ENCODE measurements at regions not wholly inside any gene's neighbourhood (a gene's known extent, or its start where the extent isn't known, plus 50 kb on each side); places are given as distances from the start of the nearest gene placed in this dataset.

GRCh38 chr7:136055266-136055665 is 78.1 kb upstream of the MTPN start:
- no peak for DNase-seq

- DNase-seq, result no peak
These were observed 76.7 kb upstream of the MTPN start for GRCh38 chr7:136053689-136054485.

- no peak for DNase-seq
These were observed 74.2 kb upstream of the MTPN start for GRCh38 chr7:136051203-136051928.

DNA sequence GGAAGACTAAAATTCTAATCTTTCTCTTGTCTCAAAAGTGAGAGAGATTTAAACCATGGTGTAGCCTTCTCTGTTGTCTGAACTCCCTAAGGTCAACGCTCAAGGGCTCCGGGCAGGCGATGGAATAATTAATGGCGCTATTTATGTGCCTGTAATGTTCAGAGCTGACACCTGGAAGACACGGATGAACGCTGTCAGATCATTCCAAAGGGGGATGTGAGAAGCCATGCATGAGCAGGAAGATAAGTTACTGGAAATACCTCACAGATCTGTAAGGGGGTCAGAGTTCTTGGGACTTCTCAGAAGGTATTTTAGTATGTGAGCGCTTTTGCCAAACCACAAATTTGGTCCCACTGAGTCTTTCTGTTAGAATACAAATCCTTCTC is 73.3 kb upstream of the MTPN start:
- DNase-seq, result no peak

DNA sequence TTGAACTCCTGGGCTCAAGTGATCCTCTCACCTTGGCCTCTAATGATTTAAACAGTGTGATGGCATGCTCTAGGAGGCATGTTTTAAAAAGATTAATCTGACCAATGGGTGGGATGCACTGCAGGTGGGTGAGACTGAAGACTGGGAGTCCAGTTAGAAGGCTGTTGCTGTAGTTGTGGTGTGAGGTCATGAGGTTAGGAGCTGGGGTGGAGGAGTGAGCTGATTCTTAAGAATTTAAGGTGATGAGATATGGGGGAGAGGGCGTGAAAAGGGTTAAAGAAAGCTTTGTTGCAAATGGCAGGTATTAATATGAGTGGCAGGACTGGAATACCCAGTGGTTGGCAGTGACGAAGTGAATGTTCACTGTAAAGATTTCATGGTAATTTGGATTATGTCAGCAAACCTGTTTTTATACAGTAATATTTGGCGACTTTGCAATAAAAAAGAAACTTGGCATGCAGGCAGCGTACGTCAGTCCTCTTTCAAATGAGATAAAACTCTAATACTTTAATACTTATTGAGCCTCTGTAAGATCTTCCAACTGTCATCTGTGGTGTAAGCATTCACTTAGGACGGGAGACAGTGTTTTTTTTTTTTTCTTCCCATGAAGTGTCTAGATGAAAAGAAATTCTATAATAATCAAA is 72.8 kb upstream of the MTPN start:
- DNase-seq, result no peak

- no peak for DNase-seq
These were observed 72.0 kb upstream of the MTPN start for GRCh38 chr7:136049117-136049516.

GRCh38 chr7:136046548-136046947 is 69.4 kb upstream of the MTPN start:
- DNase-seq, result no peak

DNA sequence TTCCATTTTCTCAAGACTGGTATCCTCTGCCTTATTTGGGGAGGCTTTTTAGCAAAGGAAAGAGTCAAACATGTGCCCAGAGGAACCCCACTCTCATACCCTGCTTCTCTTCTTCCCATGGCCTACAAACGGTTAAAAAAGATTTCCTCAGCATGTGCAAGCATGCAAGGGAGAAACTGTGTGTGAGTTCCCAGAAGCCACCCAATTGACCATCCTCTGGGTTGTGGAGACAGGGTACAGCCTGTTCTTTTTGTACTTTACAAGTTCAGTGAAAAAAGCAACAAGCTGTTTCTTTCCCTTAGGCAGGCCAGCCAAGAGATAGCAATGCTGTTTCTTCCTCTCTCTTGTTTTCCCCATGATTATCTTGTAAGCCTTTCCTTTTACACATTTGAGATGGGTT is 68.8 kb upstream of the MTPN start:
- DNase-seq, result no peak

DNA sequence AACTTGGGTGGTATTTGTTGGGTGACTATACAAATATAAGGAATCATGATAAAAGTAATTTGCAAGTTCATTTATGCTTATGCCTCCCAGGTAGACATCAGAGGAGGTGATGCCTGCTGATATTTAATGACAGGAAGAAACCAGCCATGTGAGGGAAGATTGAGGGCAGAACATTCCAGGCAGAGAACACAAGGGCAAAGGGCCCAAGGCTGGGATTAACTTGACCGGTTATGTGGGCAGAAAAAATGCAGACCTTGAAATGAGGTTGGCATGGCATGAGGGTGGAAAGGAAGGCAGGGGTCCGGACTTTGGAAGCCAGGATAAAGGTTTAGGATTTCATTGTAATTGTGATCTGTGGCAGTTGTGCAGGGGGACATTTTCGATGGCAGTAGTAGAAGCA is 68.0 kb upstream of the MTPN start:
- no peak for DNase-seq

DNA sequence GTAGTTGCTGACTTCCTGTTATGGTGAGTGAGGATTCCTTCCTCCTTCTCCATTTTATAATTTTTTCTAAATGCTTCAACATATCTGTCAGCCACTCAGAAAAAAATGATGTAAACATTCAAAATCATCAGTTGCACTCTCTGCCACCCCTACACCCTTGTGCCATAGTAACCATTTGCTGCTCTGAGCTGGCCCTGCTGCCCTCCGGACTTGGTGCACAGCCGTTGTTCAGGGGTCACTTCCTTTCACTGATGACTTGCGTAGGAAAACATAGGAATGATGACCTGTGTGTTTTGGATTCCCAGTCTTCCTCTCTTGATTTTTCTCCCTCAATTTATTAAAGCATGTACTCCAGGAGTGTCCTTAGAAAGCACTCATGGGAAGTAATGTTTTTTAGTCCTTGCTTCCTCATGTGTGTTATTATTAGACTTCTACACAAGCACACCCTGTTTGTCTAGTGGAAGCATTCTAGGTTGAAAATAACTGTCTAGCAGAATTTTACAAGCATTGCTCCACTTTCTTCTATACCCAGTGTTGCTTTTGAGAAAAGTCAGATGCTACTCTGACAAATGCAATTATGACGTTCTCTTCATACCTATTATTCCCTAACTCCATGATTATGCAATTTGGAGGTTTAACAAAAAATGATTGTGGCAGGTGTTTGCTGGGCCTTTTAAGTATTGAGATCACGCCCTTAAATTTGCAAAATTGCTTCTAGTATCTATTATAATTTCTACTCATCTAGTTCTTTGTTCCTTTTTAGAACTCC is 62.6 kb upstream of the MTPN start:
- DNase-seq, result no peak

GRCh38 chr7:136036336-136036735 is 59.2 kb upstream of the MTPN start:
- no peak for DNase-seq

DNA sequence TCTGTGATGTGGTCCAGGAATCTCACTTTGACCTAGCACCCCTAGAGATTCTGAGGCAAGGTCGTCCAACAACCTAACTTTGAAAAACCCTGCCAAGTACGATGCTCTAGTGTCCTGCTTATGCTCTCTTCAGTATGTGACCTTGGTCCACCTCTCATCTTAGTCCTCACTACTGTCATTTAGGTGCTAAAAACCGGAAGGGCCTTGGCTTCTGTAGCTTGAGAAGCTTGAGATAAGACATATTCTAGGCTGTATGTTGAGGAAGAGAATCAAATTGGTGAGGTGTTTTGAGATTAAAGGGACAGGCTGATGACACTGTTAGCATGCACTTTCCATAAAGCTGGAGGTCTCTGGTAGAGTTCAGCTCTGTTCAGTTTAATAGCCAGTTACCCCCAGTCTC is 57.0 kb upstream of the MTPN start:
- DNase-seq, result no peak

DNA sequence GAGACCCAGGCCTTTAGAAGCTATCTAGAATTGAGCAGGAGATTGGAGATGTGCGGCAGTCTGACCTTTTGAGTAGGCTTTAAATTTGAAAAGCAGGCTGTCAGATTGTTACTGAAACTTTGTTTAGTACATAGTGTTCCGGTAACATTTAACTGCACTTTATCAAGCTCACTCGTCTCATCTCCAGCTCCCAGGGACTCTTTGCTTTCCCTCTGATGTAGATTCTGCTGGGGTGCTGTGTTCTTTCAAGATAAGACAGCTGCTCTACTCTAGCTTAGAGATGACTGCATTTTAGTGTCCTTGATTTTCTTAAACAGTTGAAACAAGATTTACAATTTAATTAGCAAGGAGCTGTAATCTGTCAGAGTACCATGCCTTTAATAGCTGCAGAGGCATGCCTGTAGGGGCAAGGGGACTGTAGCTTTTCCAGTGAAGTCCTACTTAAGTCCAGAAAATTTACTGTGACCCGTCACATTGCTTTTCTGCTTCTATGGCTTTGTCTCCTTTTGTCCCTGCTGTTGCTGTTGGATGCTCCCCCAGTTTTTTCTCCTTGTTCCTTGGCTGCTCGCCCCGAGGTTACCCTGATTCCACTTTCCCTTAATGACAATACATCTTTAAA is 56.4 kb upstream of the MTPN start:
- no peak for DNase-seq

GRCh38 chr7:136030867-136031318 is 53.7 kb upstream of the MTPN start:
- no peak for DNase-seq

DNA sequence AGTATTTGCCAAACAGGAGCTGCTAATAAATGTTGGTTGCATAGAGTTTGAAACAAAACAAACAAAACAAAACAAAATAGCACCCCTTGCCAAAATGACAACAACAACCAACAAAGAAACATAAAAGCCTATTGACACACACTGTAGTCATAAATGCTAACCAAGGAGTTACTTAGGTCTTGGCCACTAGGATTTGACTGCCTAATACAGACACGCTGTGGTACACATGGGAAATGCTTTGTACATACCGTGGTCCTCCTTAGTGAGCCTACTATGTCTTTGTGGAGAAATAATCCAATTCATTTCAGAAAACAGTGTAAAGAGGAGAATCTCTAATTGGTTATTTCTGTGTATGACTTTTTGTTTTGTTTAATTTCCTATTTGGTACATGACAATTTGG is 53.2 kb upstream of the MTPN start:
- DNase-seq, result no peak

GRCh38 chr7:136027160-136027559 is 50.0 kb upstream of the MTPN start:
- DNase-seq, result no peak

All from left hindlimb (tissue), 1 donor.